ENCODE measurements at regions not wholly inside any gene's neighbourhood (a gene's known extent, or its start where the extent isn't known, plus 50 kb on each side); places are given as distances from the start of the nearest gene placed in this dataset.

DNA sequence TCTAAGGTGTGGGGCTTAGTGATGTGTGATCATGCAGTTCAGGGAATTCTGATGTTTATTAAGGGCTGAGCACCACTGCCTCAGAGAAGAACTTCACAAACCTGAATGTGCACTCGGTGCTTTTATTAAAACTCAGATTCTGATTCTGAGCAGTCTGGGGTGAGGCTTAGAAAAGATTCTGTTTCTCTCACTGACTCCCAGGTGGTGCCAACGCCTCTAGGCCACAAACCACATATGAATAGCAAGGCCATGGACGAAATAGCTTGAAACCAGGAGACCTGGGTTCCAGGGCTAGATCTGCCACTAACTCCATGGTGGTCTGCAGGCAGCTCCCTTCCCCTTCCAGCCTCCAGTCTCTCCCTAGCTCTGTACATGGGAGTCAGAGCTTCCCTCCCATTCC lies 169.1 kb downstream of the HS3ST3B1 start:
- WGBS, 2 donors (ENCODE audit: low coverage in 1 of 2): 60 to 100% methylated on average over 1 of the region's 3 CpGs
- H3K27ac ChIP-seq: no peak overlapping the region
- H3K4me3 ChIP-seq: no peak overlapping the region
- no peaks in the 10 kb centered on the region for H3K9me3 ChIP-seq
- TF ChIP-seq POLR2A (IDR thresholded peaks at IDR 0.05) (no peak), POLR2AphosphoS5 (IDR thresholded peaks at IDR 0.05) (no peak), EP300 (IDR thresholded peaks at IDR 0.05) (no peak)
- TF ChIP-seq, protein P1, sequence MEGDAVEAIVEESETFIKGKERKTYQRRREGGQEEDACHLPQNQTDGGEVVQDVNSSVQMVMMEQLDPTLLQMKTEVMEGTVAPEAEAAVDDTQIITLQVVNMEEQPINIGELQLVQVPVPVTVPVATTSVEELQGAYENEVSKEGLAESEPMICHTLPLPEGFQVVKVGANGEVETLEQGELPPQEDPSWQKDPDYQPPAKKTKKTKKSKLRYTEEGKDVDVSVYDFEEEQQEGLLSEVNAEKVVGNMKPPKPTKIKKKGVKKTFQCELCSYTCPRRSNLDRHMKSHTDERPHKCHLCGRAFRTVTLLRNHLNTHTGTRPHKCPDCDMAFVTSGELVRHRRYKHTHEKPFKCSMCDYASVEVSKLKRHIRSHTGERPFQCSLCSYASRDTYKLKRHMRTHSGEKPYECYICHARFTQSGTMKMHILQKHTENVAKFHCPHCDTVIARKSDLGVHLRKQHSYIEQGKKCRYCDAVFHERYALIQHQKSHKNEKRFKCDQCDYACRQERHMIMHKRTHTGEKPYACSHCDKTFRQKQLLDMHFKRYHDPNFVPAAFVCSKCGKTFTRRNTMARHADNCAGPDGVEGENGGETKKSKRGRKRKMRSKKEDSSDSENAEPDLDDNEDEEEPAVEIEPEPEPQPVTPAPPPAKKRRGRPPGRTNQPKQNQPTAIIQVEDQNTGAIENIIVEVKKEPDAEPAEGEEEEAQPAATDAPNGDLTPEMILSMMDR (IDR thresholded peaks at IDR 0.05): no peak
- H3K27me3 ChIP-seq: peaks cover 1% of the 10 kb centered on the region
- H3K36me3 ChIP-seq: no peaks in the 10 kb centered on the region
- no peak for ATAC-seq
- H3K4me1 ChIP-seq: no peaks in the 10 kb centered on the region

DNA sequence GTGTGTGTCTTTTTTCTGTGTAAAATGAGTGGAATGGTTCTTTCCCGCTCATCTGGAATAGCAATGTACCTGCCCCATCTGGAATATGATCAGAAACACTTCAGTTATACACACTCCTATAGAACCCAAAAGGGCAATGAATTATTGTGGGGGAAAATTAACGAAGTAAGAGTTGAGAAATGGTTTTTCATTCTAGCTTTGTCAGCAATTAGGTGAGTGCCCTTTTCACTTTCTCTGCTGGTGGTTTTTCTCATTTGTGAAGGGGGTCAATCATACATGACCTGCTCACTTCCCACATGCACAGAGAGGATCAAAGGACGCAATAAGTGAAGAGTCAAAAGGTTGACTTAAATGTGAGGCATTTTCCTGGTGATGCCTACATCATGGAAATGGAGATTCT lies 168.0 kb downstream of the HS3ST3B1 start:
- H3K36me3 ChIP-seq: no peaks in the 10 kb centered on the region
- ATAC-seq: no peak
- H3K4me3 ChIP-seq: no peak overlapping the region
- H3K27ac ChIP-seq: no peak overlapping the region
- 79% methylated on average over 3 of the region's 3 CpGs; no CpG with 5 or more reads in 1 of the 2 donors for WGBS, 2 donors (ENCODE audit: low coverage in 1 of 2)
- H3K4me1 ChIP-seq: no peaks in the 10 kb centered on the region
- no peak for TF ChIP-seq EP300 (IDR thresholded peaks at IDR 0.05)
- TF ChIP-seq, protein P1 (IDR thresholded peaks at IDR 0.05): no peak
- TF ChIP-seq POLR2A (IDR thresholded peaks at IDR 0.05): no peak
- TF ChIP-seq POLR2AphosphoS5 (IDR thresholded peaks at IDR 0.05): no peak
- no peaks in the 10 kb centered on the region for H3K9me3 ChIP-seq
- H3K27me3 ChIP-seq: no peaks in the 10 kb centered on the region

DNA sequence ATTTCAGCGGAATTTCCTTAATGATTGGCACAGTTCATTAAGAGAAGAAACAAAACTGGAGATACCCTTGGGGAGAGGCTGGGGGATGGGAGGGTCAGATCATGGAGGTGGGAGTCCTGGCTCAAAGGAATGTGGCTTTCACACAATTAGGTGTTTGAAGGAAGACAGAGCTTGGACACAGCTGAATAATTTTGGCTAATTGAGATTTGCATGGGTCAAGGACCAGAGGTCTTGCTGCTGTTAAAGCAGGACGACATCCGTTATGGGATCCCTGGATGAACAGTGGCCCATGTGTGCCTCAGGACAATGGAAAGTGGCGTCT lies 160.3 kb downstream of the HS3ST3B1 start:
- no peak overlapping the region for H3K4me3 ChIP-seq
- no peak for ATAC-seq
- H3K9me3 ChIP-seq: no peaks in the 10 kb centered on the region
- WGBS, 2 donors (ENCODE audit: low coverage in 1 of 2): 67 to 70% methylated on average over 2 to 4 of the region's 4 CpGs
- H3K27ac ChIP-seq: no peak overlapping the region
- no peaks in the 10 kb centered on the region for H3K27me3 ChIP-seq
- TF ChIP-seq EP300 (IDR thresholded peaks at IDR 0.05) (no peak), POLR2A (IDR thresholded peaks at IDR 0.05) (no peak), POLR2AphosphoS5 (IDR thresholded peaks at IDR 0.05) (no peak)
- TF ChIP-seq, protein P1 (IDR thresholded peaks at IDR 0.05): no peak
- no peaks in the 10 kb centered on the region for H3K4me1 ChIP-seq
- H3K36me3 ChIP-seq: no peaks in the 10 kb centered on the region

DNA sequence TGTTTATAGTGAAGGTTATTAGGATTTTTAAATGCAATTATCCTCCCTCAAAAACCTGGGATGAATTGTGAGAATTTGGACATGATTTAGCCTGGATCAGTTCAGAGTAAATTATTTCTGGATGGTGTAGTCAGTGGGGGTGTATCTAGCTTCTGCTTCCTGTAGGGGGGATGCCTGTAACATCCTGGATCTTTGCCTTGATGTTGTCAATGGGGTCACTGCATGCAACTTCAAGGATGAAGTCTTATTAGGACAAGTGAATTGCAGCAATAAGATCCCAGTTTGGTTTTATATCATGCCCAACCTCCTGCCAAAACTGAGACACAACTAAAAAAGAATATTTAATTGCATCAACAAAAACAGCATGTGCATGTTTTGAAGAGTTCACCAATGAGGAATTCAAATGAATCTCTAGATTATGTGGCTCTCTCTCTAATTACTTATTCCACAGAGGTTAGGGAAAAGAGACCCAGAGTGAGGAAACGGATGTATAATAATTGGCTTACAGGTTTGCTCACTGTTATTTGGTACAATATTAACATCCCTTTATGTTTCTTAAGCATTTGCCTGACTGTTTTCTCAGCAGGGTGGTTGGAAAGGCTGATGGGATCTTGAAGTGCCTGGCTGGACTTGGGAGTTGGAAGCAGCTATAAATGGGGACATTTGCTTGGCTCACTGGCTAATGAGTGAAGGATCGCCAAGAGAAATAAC lies 159.8 kb downstream of the HS3ST3B1 start:
- Histone ChIP-seq H3K9me3 (no peaks in the 10 kb centered on the region), H3K4me1 (no peaks in the 10 kb centered on the region), H3K4me3 (no peak overlapping the region), H3K27me3 (no peaks in the 10 kb centered on the region), H3K36me3 (no peaks in the 10 kb centered on the region), H3K27ac (no peak overlapping the region)
- TF ChIP-seq, protein P1 (IDR thresholded peaks at IDR 0.05): no peak
- TF ChIP-seq EP300 (IDR thresholded peaks at IDR 0.05): no peak
- TF ChIP-seq POLR2A (IDR thresholded peaks at IDR 0.05): no peak
- TF ChIP-seq POLR2AphosphoS5 (IDR thresholded peaks at IDR 0.05): no peak
- WGBS, 2 donors (ENCODE audit: low coverage in 1 of 2): 60 to 64% methylated on average over 1 to 2 of the region's 2 CpGs
- ATAC-seq: no peak

DNA sequence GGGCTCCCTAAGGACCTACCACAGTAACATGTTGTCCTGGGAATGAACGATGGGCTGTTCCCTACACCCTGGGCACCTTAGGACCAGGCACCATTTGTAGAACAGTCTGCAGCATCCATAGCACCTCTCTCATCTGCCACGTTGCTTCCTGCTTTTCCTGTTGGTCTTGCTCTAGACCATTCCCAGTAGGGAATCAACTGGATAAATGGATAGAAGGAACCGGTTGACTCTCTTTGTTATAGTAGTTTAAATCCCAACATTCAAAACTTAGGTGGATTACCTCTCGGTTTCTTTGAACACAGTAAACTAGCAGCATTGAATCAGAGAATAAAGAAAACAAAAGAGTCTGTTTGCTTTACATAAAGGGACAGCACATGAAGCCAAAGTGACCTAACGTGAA lies 159.1 kb downstream of the HS3ST3B1 start:
- H3K27ac ChIP-seq: no peak overlapping the region
- H3K4me3 ChIP-seq: no peak overlapping the region
- H3K36me3 ChIP-seq: no peaks in the 10 kb centered on the region
- no peaks in the 10 kb centered on the region for H3K4me1 ChIP-seq
- TF ChIP-seq POLR2AphosphoS5 (IDR thresholded peaks at IDR 0.05) (no peak), POLR2A (IDR thresholded peaks at IDR 0.05) (no peak), EP300 (IDR thresholded peaks at IDR 0.05) (no peak)
- TF ChIP-seq, protein P1 (IDR thresholded peaks at IDR 0.05): no peak
- no peaks in the 10 kb centered on the region for H3K27me3 ChIP-seq
- 56 to 69% methylated on average over 1 to 4 of the region's 5 CpGs for WGBS, 2 donors (ENCODE audit: low coverage in 1 of 2)
- H3K9me3 ChIP-seq: no peaks in the 10 kb centered on the region
- no peak for ATAC-seq
